ENCODE measurements at regions not wholly inside any gene's neighbourhood (a gene's known extent, or its start where the extent isn't known, plus 50 kb on each side); places are given as distances from the start of the nearest gene placed in this dataset.

DNA sequence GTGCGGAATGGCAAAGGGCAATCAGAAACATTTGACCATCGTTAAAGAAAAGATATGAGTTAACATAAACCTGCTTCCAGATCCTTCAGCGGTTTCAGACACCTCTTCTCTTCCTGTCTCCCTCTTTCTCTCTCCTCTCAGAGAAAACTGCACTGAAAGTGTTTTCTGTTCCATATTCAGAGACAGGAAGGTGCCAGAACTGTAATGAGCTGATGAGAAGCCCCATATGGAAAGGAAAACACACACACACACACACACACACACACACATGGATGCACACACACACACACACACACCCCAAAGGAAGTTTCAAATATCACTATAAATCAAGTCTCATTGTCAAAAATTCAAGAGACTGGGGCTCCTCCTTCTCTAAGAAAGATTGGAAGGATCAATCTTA lies 515.5 kb downstream of the NUF2 start:
- TF ChIP-seq, protein P1, sequence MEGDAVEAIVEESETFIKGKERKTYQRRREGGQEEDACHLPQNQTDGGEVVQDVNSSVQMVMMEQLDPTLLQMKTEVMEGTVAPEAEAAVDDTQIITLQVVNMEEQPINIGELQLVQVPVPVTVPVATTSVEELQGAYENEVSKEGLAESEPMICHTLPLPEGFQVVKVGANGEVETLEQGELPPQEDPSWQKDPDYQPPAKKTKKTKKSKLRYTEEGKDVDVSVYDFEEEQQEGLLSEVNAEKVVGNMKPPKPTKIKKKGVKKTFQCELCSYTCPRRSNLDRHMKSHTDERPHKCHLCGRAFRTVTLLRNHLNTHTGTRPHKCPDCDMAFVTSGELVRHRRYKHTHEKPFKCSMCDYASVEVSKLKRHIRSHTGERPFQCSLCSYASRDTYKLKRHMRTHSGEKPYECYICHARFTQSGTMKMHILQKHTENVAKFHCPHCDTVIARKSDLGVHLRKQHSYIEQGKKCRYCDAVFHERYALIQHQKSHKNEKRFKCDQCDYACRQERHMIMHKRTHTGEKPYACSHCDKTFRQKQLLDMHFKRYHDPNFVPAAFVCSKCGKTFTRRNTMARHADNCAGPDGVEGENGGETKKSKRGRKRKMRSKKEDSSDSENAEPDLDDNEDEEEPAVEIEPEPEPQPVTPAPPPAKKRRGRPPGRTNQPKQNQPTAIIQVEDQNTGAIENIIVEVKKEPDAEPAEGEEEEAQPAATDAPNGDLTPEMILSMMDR (IDR thresholded peaks at IDR 0.05), result no peak
- no peak for DNase-seq (ENCODE audit: low spot score)
- Mint-ChIP-seq H3K4me3 (ENCODE audit: unreplicated experiment) (no peak overlapping the region), H3K36me3 (ENCODE audit: low read depth) (no peaks in the 10 kb centered on the region), H3K27me3 (ENCODE audit: low read depth) (no peaks in the 10 kb centered on the region), H3K4me1 (ENCODE audit: low read depth) (no peaks in the 10 kb centered on the region), H3K27ac (ENCODE audit: unreplicated experiment) (no peak overlapping the region), H3K9me3 (ENCODE audit: low read depth) (peaks cover 2% of the 10 kb centered on the region)

DNA sequence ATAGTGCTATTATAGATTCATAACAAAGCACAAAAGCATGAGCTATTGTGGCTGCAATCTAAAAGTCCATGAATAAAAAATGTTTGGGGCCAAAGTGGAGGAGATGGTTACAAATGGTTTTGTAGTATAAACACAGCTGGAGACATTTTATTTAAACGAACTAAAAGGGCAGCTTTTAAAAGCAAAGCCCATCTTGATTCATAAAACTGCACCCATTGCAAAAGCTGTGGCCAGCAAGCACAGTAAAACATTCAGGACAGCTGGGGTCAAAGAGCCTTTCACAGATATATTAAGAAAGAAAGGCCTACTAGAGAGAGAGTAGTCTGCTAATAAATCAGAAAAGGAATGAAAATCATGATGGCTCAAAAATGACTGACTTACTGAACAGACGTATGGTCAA lies 520.8 kb downstream of the NUF2 start:
- DNase-seq (ENCODE audit: low spot score), result no peak
- no peak overlapping the region for H3K4me3 Mint-ChIP-seq (ENCODE audit: unreplicated experiment)
- H3K36me3 Mint-ChIP-seq (ENCODE audit: low read depth), result no peaks in the 10 kb centered on the region
- H3K9me3 Mint-ChIP-seq (ENCODE audit: low read depth), result no peaks in the 10 kb centered on the region
- H3K27me3 Mint-ChIP-seq (ENCODE audit: low read depth), result no peaks in the 10 kb centered on the region
- TF ChIP-seq, protein P1 (IDR thresholded peaks at IDR 0.05), result no peak
- H3K27ac Mint-ChIP-seq (ENCODE audit: unreplicated experiment), result no peak overlapping the region
- H3K4me1 Mint-ChIP-seq (ENCODE audit: low read depth), result no peaks in the 10 kb centered on the region

DNA sequence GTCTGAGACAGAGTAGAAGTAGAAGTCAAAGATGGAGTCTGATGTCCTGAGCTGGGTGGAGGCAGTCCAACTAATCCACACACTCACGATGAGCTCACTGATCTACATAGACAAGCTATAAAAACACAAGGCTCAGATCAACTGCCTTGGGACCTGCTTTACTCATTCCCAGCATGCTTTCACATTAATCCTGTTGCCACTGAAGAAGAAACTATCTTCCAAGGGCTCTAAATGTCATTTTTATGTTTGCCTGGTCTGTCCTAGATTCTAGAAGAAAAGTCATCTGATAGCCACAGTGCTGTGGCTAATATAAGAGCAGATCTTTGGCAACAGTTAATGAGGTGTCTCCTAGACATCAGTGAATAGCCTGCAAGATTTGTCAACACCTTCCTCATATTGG lies 522.7 kb downstream of the NUF2 start:
- Mint-ChIP-seq H3K4me1 (ENCODE audit: low read depth) (no peaks in the 10 kb centered on the region), H3K36me3 (ENCODE audit: low read depth) (no peaks in the 10 kb centered on the region), H3K27ac (ENCODE audit: unreplicated experiment) (no peak overlapping the region), H3K27me3 (ENCODE audit: low read depth) (no peaks in the 10 kb centered on the region), H3K4me3 (ENCODE audit: unreplicated experiment) (no peak overlapping the region), H3K9me3 (ENCODE audit: low read depth) (no peaks in the 10 kb centered on the region)
- DNase-seq (ENCODE audit: low spot score), result no peak
- TF ChIP-seq, protein P1 (IDR thresholded peaks at IDR 0.05), result no peak

DNA sequence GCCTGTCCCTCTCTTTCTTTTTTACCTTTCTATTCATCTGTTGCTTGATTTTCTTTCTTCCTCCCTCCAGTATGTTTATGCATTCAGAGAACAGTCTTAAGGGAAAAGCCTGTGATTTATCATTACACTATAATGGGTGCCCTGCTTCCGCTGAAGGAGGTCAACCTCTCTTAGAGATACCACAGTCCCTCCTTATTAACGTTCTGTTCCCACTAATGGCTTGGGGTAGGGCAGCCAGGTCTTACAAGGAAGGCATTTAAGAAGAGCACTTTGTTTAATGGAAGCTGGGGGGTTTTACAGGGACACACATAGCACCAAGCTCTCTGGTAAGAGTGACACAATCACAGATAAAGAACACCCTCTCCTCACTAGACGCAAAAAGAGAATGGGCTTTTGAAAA lies 523.5 kb downstream of the NUF2 start:
- H3K27ac Mint-ChIP-seq (ENCODE audit: unreplicated experiment), result no peak overlapping the region
- TF ChIP-seq, protein P1 (IDR thresholded peaks at IDR 0.05), result no peak

DNA sequence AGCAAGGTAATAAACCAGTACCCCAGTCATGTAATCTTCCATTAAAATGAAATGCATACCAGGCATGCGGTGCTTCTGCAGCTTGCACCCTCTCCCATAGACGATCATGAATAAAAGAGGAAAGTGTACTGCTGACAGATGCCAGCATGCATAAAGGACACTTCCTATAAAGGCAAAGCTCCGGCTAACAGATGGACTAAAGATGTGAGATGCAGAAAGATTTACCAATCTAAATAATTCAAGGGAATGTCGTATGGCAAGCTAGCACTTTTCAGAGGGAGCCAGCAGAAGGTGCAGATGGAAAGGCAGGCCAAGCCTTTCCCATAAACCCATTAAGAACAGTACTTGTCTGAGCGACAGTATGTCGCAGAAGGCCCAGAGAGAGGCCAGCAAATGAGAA lies 542.0 kb downstream of the NUF2 start:
- H3K36me3 Mint-ChIP-seq (ENCODE audit: low read depth), result no peaks in the 10 kb centered on the region
- H3K27ac Mint-ChIP-seq (ENCODE audit: unreplicated experiment), result no peak overlapping the region
- H3K4me3 Mint-ChIP-seq (ENCODE audit: unreplicated experiment), result no peak overlapping the region
- H3K27me3 Mint-ChIP-seq (ENCODE audit: low read depth), result peaks cover 2% of the 10 kb centered on the region
- no peaks in the 10 kb centered on the region for H3K4me1 Mint-ChIP-seq (ENCODE audit: low read depth)
- H3K9me3 Mint-ChIP-seq (ENCODE audit: low read depth), result peaks cover 6% of the 10 kb centered on the region
- TF ChIP-seq, protein P1 (IDR thresholded peaks at IDR 0.05), result no peak
- no peak for DNase-seq (ENCODE audit: low spot score)

More for the DNA sequence above, 523.5 kb downstream of the NUF2 start:
- Mint-ChIP-seq H3K27me3 (ENCODE audit: low read depth) (no peaks in the 10 kb centered on the region), H3K4me3 (ENCODE audit: unreplicated experiment) (no peak overlapping the region), H3K4me1 (ENCODE audit: low read depth) (no peaks in the 10 kb centered on the region), H3K36me3 (ENCODE audit: low read depth) (no peaks in the 10 kb centered on the region), H3K9me3 (ENCODE audit: low read depth) (no peaks in the 10 kb centered on the region)
- no peak for DNase-seq (ENCODE audit: low spot score)
